ENCODE measurements at regions not wholly inside any gene's neighbourhood (a gene's known extent, or its start where the extent isn't known, plus 50 kb on each side); places are given as distances from the start of the nearest gene placed in this dataset.
"Not testable (repeated sequence)": the region's sequence is repeated elsewhere in the genome, so short reads cannot be mapped to it uniquely, and the experiment has no call there.

DNA sequence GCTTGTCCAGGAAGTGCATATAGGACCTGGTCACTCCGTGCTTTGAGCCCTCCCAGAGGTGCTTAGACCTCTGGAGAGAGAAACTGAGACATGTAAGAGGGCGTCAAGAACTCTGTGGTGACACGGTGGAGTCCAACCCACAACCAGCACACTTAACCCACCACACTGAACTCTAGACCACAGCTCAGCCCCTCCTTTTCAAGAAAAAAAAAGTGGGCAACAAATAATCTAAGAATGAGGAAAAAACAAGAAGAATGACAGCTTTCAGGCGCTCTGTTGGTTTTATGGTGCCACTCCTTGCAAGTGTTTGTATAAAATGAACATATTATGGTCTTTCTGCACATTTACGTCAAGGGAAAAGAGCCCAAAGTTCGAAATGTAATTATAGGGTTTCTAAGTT is 50.2 kb upstream of the SNAPC3 start:
- DNase-seq (ENCODE audit: low spot score) = no peak

DNA sequence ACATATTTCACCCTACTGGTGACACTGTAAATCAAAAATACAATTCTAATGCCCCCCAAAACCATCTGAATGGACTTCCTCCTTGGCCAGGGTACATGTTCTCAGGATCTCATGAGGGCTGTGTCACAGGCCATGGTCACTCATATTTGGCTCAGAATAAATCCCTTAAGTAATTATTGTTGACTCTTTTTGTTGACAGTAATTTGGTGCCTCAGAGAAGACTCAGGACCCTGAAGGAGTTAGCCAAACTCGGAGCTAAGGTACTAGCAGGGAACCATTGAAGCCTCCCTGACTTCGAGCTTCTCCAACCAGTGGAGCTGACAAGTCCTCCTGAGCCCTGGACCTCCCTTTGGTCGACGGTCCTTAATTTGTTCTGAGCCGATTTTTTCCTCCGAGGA is 51.2 kb upstream of the SNAPC3 start:
- DNase-seq (ENCODE audit: low spot score) = no peak

- peak; percentile 74 for DNase-seq (ENCODE audit: low spot score)
Measured at GRCh38 chr9:15370466-15371447, 51.9 kb upstream of the SNAPC3 start.

DNA sequence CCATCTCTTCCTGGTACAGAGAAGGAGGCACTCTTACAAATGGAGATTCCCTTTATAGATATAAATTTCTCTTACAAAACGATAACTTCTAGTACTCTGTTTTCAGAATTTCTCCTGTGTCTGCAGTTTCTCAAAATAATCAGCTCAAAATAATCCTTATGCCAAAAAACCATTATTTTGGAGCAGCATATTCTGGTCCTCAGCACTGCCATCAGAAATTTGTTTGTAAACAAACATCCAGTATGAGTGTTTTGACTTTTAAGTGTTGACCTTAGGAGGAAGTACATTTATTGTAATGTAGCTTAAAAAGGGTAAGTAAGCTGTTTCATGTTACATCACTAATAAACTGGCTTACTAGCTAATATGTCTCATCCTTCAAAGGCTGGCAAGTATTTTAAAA is 52.8 kb upstream of the SNAPC3 start:
- no peak for DNase-seq (ENCODE audit: low spot score)

DNA sequence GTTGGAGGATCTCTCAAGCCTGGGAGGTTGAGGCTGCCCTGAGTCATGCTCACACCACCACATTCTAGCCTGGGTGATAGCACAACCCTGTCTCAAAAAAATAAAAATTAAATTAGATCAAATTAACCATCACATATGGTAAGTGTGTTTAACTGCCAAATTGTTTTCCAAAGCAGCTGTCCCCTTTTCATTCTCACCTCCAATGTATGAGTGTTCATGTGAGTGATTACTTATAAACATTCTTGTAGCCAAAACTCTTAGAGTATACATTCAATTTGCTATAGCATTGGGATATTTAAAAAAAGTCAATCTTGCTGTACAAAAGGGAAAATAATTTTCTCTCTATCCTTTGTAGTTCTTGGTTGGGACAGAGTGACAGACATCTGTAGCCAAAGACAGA is 53.4 kb upstream of the SNAPC3 start:
- DNase-seq (ENCODE audit: low spot score) = no peak

GRCh38 chr9:15364975-15365553 is 57.6 kb upstream of the SNAPC3 start:
- DNase-seq (ENCODE audit: low spot score) = not testable (repeated sequence)

- DNase-seq (ENCODE audit: low spot score) = no peak
Measured at GRCh38 chr9:15361737-15362136, 54.7 kb upstream of the TTC39B start.

DNA sequence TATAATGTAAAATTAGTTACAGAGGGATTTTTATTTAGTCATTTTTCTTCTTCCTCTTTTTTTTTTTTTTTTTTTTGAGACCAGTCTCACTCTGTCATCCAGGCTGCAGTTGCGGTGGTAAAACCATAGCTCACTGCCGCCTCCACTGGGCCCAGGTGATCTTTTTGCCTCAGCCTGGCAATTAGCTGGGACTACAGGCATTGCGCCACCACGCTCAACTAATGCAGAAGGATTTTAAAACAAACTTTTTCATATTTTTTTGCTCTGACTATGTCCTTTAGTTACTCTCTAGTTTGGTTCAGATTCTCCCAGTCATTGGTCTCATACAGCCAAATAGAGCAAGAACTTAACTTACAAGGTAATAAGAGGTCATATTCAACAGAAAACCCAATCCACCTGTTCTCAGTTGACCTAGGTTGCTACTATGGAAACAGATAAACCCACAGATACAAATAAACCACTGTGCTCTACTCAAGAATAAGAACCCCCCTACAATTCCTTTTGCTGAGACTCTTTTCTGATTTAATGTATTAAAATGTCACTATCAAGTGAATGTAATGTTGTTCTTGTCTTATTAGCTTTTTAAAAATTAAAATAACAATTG is 50.1 kb upstream of the TTC39B start:
- DNase-seq (ENCODE audit: low spot score) = no peak
